ENCODE measurements at regions not wholly inside any gene's neighbourhood (a gene's known extent, or its start where the extent isn't known, plus 50 kb on each side); places are given as distances from the start of the nearest gene placed in this dataset.

GRCh38 chr11:40045312-40045711, 1414.1 kb downstream of the LRRC4C start:
- TF ChIP-seq CTCF (IDR thresholded peaks at IDR 0.05) = no peak
- no peak for TF ChIP-seq ZFX (IDR thresholded peaks at IDR 0.05; ENCODE audit: borderline replicate concordance)

All from 22Rv1 (cell line).